SW 1271 (cell line): ENCODE measurements at regions not wholly inside any gene's neighbourhood (a gene's known extent, or its start where the extent isn't known, plus 50 kb on each side); places are given as distances from the start of the nearest gene placed in this dataset.
"Not testable (repeated sequence)": the region's sequence is repeated elsewhere in the genome, so short reads cannot be mapped to it uniquely, and the experiment has no call there.

Experiments used
- DNase-seq, 2 experiments: peaks; one replicate each; lab custom pipeline; 2025; lab: John Stamatoyannopoulos, UW

DNA sequence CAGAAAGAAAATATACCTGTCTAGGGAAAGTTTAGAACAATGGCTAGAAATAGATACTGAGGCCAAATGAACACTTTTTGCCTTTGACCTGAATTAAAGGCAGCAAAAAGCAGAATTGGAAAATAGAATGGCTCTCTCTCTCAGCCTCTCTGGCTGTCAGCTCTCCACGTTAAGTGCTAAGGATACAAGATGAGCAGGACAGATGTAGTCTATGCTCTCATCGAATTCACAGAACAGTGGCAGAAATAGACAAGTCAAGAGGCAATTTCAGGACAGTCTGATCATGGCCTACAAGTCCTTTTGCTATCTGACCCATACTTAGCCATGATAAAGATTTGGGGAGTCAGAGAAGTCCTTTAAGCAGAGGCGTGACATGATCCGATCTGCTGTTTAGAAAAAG, 120.2 kb upstream of the CREB1 start:
- DNase-seq, result no peak

GRCh38 chr2:207412787-207413310, 116.9 kb upstream of the CREB1 start:
- DNase-seq, result no peak

GRCh38 chr2:207413376-207413907, 116.3 kb upstream of the CREB1 start:
- no peak for DNase-seq

GRCh38 chr2:207416111-207416510, 113.7 kb upstream of the CREB1 start:
- no peak for DNase-seq

- no peak for DNase-seq
Measured at GRCh38 chr2:207416900-207417299, 112.9 kb upstream of the CREB1 start.

- DNase-seq, result no peak
Measured at GRCh38 chr2:207417301-207417718, 112.5 kb upstream of the CREB1 start.

- no peak for DNase-seq
Measured at GRCh38 chr2:207418419-207418818, 111.3 kb upstream of the CREB1 start.

GRCh38 chr2:207419331-207419730, 110.4 kb upstream of the CREB1 start:
- no peak for DNase-seq

DNA sequence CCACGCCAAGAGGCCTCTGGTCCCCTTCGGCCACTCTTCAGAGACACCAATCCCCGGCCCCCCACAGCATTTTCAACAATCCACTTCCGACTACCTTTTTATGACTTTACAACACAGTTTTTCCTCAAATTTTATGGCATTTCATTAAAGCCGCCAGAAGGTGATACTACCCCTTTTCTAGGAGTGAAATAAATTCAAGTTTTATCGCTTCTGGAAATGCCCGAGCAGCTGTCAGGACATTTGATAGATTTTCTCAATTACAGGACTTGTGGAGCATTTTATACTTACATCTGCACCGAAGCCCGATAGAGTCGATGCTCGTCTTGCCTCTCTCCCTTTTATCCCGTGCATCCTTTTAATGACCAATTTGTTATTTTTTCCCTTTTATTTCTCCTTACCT, 108.1 kb upstream of the CREB1 start:
- DNase-seq, result no peak

DNA sequence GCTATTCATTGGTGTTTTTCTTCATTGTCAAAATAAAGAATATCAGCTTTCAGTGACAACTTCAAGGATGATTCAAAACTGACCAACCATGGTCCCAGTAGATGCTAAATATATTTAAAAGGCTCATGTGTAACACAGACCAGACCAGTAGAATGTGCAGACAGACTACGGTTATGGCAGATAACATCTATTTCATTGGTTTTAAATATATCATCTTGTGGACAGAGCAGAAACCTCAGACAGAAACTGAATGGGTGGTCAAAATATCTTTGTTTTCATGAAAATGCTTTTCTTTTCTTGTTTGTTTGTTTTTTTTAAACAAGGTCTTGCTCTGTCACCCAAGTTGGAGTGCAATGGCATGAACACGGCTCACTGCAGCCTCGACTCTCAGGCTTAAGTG, 107.4 kb upstream of the CREB1 start:
- no peak for DNase-seq

DNA sequence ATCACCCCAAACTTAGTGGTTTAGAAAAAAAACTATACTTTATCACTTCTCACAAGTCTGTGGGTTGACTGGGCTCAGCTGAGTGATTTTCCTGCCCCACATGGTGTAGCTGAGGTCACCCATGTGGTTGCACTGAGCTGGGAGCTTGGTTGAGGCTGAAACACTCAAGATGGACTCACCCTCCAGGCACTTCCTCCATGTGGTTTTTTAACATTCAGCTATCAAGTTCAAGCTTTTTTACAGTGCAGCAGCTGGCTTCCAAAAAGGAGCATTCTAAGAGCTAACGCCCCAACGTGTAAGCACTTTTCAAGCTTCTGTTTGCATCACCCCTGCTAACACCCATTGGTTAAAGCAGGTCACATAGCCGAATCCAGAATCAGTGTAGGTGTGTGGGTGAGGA, 105.9 kb upstream of the CREB1 start:
- DNase-seq, result no peak

DNA sequence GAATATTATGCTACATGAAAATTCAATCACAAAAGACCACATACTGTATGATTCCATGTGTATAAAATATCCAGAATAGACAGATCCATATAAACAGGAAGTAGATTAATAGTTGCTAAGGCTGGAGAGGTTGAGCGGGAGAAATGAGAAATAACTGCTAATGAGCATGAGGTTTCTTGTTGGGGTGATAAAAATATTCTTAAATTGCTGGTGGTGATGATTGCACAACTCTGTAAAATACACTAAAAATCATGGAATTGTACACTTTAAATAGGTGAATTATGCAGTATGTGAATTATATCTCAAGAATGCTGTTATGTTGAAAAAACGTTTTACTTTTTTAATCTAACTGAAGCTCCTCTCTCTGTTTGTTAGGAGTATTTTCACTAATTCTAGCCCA, 101.8 kb upstream of the CREB1 start:
- DNase-seq, result no peak

GRCh38 chr2:207428573-207428972, 101.2 kb upstream of the CREB1 start:
- no peak for DNase-seq

- DNase-seq, result no peak
Measured at GRCh38 chr2:207432453-207432852, 97.3 kb upstream of the CREB1 start.

DNA sequence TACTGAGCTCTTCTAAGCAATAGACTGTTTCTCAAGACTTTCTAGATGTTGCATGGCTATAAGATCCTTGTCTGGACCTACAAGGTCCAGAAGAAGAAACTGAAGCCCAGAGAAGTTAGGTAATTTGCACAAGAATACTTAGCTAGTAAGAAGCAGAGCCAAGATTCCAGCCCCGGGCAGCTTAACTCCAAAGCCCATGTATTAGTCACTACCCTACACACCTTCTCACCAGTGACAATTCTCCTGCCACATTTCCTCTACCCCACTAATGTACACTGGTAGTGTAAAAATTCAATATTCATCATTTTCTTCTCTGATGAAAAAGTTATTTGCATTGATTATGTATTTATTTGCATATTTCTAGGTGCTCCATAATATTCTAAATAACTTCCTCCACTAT, 95.5 kb upstream of the CREB1 start:
- DNase-seq, result no peak

GRCh38 chr2:207434899-207435465, 94.8 kb upstream of the CREB1 start:
- no peak for DNase-seq

DNA sequence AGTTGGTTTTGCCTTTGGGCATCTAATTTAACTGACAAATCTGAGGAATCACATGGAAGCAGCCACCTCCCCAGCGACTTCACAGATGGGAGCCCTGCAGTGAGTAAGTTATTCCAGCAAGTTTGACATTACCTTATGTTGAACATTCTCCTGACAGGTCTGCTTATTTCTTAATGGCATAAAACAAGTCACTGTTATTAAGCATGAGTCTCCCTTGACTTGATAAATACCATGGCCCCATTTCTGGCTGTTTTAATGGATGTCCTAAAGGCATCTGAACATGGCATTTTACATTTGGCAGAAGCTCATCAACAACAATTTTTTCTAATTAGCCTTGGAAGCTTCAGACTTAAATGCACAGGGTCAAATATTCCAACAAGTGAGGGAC, 92.6 kb upstream of the CREB1 start:
- no peak for DNase-seq

- DNase-seq, result no peak
Measured at GRCh38 chr2:207437524-207438143, 92.1 kb upstream of the CREB1 start.

DNA sequence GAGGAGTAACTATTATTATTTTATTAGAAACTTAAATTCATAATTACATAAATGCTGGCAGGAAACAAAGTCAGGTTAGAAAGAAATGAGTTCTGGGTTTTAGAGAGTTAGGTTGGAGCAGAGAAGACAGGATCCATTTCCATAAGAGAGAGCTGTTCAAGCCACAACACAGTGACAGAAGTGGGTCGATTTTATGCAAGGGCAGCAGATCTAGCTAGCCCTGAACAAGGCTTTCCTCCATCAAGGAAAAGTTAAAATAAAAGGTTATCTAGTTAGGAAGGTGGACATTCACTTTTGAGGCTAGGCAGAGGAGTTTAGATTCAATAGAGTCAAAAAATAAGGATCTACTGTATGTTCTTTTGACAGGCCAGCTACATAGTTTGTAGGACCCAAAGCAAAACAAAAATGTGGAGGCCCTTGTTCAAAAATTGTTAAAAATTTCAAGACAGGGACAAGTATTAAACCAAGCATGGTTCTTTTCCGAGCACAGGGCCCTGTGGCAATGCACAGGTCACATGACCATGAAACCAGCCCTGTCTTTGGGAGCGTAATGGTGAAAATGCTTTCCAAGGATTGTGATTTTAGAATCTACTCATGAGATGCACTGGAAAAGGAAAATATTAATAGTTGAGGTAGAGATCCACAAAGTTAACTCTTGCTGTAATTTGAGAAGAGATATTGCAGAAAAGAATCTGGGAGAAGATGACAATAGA, 91.2 kb upstream of the CREB1 start:
- no peak for DNase-seq

DNA sequence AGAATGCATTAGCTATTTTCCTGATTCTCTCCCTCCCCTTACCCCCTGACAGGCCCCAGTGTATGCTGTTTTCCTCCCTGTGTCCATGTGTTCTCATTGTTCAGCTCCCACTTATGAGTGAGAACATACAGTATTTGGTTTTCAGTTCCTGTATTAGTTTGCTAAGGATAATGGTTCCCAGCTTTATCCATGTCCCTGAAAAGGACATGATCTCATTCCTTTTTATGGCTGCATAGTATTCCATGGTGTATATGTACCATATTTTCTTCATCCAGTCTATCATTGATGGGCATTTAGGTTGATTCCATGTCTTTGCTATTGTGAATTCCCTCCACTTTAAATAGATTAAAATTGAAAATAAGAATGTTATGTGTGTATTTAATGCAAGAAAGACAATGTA, 89.9 kb upstream of the CREB1 start:
- DNase-seq, result not testable (repeated sequence)

- no peak for DNase-seq
Measured at GRCh38 chr2:207444756-207445155, 85.0 kb upstream of the CREB1 start.

DNA sequence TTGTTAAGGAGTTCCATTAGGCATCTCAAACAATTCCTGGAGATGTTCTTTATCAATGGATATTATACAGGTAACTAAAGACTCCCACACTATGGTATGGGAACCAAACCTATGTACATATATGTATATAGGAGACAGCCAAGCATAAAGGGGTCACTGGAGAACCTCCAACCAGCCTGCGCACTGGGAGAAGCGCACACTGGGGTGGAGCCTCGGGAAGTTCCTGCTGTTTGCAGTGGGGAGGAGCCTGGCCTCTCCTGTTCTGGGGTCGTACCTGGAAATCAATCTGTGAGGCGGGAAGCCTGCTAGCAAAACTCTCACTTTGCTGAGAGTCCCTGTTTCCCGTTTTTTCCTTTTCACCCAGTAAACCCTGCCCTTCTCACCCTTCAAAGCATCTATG, 83.1 kb upstream of the CREB1 start:
- no peak for DNase-seq

- no peak for DNase-seq
Measured at GRCh38 chr2:207448006-207448405, 81.8 kb upstream of the CREB1 start.
